GM12872 (cell line): ENCODE measurements at regions not wholly inside any gene's neighbourhood (a gene's known extent, or its start where the extent isn't known, plus 50 kb on each side); places are given as distances from the start of the nearest gene placed in this dataset.

Experiments
- CTCF ChIP-seq: IDR thresholded peaks from 3 replicates; pipeline ENCODE4 v1.5.1; 2011; ENCODE audit warnings: low read depth, mild to moderate bottlenecking, low read length, moderate library complexity; ENCODE audit not compliant: insufficient read depth

- TF ChIP-seq CTCF = no peak
Observed at GRCh38 chr10:6737758-6738111, 157.7 kb upstream of the PRKCQ start.

- no peak for TF ChIP-seq CTCF
Observed at GRCh38 chr10:6737080-6737641, 157.1 kb upstream of the PRKCQ start.

- TF ChIP-seq CTCF = no peak
Observed at GRCh38 chr10:6734286-6734685, 154.2 kb upstream of the PRKCQ start.

GRCh38 chr10:6729861-6730344 is 149.8 kb upstream of the PRKCQ start:
- TF ChIP-seq CTCF = no peak

- TF ChIP-seq CTCF = no peak
Observed at GRCh38 chr10:6729071-6729774, 149.1 kb upstream of the PRKCQ start.

- TF ChIP-seq CTCF = no peak
Observed at GRCh38 chr10:6726924-6727323, 146.8 kb upstream of the PRKCQ start.

- TF ChIP-seq CTCF = no peak
Observed at GRCh38 chr10:6722616-6723004, 142.5 kb upstream of the PRKCQ start.
